SK-N-MC (cell line): ENCODE measurements at regions not wholly inside any gene's neighbourhood (a gene's known extent, or its start where the extent isn't known, plus 50 kb on each side); places are given as distances from the start of the nearest gene placed in this dataset.
"Not testable (repeated sequence)": the region's sequence is repeated elsewhere in the genome, so short reads cannot be mapped to it uniquely, and the experiment has no call there.

Experiments
- DNase-seq: peaks from one replicate; pipeline ENCODE4 v3.0.0-alpha.2; 2011; ENCODE audit warnings: low read depth, low spot score
- H3K27ac ChIP-seq: fragments of 200-600 bp; sonication (generic); 2 replicates; pipeline ENCODE4 v1.5.1; 2016; ENCODE audit warnings: mixed run types
- H3K36me3 ChIP-seq: fragments of 200-600 bp; sonication (generic); 2 replicates; pipeline ENCODE4 v1.6.1; 2017; ENCODE audit warnings: antibody characterized with exemption, low read length, mixed read lengths; ENCODE audit not compliant: insufficient read depth
- H3K4me3 ChIP-seq: fragments of 200-600 bp; sonication (generic); 2 replicates; pipeline ENCODE4 v1.5.1; 2016
- H3K9ac ChIP-seq: fragments of 200-600 bp; sonication (generic); 2 replicates; pipeline ENCODE4 v1.8.0; 2017; ENCODE audit warnings: mixed run types, mixed read lengths; ENCODE audit not compliant: insufficient read length
- H3K9me3 ChIP-seq: fragments of 200-600 bp; sonication (generic); 2 replicates; pipeline ENCODE4 v1.6.1; 2017; ENCODE audit warnings: low read depth, mild to moderate bottlenecking, antibody characterized with exemption, low read length, moderate library complexity, mixed read lengths
- EZH2 ChIP-seq: fragments of 200-600 bp; sonication (generic); IDR thresholded peaks from one replicate; pipeline ENCODE4 v1.6.1; 2017; ENCODE audit warnings: antibody characterized with exemption
- FOXP2 ChIP-seq: optimal IDR thresholded peaks from 2 replicates; pipeline ENCODE3; 2011; ENCODE audit warnings: mild to moderate bottlenecking, moderate library complexity; ENCODE audit not compliant: insufficient read depth; ENCODE audit errors: extremely low read length, control extremely low read depth
- POLR2AphosphoS5 ChIP-seq: IDR thresholded peaks from 2 replicates; pipeline ENCODE4 v1.6.1; 2012; ENCODE audit warnings: mild to moderate bottlenecking, low read depth, low read length, borderline replicate concordance

DNA sequence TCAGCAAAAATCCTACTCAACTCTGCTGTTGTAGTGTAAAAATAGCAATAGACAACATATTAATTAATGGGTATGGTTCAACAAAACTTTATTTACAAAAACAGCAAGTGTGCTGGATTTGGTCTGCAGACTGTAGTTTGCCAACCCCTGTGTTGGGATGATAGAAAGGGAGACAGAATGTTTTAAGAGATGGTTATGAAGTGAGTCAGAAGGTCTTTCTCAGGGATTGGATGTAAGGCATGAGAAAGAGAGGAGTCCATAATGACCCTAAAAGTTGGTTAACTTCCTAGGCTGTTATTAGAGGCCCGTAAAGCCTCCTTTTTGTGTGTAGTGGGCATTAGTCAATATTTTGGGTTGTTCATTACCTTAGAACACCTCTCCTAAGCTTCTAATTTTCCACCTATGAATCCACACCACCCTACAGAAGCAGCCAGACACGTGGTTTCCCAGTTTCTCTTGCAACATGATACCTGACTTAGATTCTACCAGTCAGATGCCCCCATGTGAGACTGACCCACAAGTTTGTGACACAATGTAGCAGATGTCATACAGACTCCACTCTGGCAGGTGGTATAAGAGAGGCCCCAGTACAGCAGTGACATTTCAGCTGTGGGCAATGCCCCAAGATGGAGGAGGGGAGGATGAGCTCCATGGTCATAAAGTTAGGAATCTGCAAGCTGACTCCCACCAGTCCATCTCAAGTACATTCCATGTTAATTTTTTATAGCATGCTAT, 1015.6 kb downstream of the KCNMA1 start:
- H3K4me3 ChIP-seq = no peak overlapping the region
- no peak overlapping the region for H3K27ac ChIP-seq
- no peak overlapping the region for H3K9ac ChIP-seq
- no peak for DNase-seq
- TF ChIP-seq POLR2AphosphoS5 (no peak), EZH2 (no peak), FOXP2 (no peak)
- no peaks in the 10 kb centered on the region for H3K9me3 ChIP-seq
- no peaks in the 10 kb centered on the region for H3K36me3 ChIP-seq

DNA sequence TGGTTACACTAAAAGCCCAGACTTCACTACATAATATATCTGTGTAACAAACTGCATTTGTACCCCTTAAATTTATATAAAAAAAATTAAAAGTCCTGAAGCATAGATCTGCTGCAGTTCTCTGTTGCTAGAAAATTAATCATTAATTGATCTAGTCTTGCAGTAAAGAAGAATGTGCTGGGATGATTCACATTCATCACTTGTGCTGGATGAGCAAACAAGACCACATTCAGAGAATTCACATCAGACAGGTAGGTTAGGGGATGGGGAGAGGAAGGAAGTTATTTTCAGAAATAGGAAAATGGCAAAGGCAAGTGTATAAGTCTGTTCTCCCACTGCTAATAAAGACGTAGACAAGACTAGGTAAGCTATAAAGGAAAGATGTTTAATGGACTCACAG, 1019.0 kb downstream of the KCNMA1 start:
- Histone ChIP-seq H3K4me3 (no peak overlapping the region), H3K36me3 (no peaks in the 10 kb centered on the region), H3K27ac (no peak overlapping the region), H3K9ac (no peak overlapping the region), H3K9me3 (no peaks in the 10 kb centered on the region)
- no peak for DNase-seq
- TF ChIP-seq EZH2 (no peak), POLR2AphosphoS5 (no peak), FOXP2 (no peak)

DNA sequence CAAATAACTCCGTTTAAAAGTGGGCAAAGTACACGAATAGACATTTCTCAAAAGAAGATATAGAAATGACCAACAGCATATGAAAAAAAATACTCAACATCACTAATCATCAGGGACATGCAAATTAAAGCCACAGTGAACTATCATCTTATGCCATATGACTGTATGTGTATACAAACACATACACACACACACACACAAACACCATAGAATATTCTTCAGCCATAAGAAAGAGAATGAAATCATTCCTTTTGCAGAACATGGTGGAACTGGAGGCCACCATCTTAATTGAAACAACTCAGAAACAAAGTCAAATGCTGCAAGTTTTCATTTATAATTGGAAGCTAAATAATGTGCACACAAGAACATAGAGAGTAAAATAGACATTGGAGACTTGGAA, 1019.4 kb downstream of the KCNMA1 start:
- Histone ChIP-seq H3K4me3 (no peak overlapping the region), H3K27ac (no peak overlapping the region), H3K36me3 (no peaks in the 10 kb centered on the region), H3K9me3 (no peaks in the 10 kb centered on the region), H3K9ac (no peak overlapping the region)
- no peak for DNase-seq
- TF ChIP-seq POLR2AphosphoS5 (no peak), FOXP2 (no peak), EZH2 (no peak)

DNA sequence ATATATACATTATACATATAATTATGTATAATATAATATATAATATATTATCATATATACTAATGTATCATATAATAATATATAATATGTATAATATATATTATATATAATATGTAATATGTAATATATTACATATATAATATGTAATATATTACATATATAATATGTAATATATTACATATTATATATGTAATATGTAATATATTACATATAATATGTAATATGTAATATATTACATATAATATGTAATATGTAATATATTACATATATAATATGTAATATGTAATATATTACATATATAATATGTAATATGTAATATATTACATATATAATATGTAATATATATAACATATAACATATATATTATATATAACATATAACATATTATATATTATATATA, 1020.9 kb downstream of the KCNMA1 start:
- H3K9ac ChIP-seq, H3K4me3 ChIP-seq, H3K27ac ChIP-seq, DNase-seq, H3K9me3 ChIP-seq, H3K36me3 ChIP-seq: not testable (repeated sequence)

DNA sequence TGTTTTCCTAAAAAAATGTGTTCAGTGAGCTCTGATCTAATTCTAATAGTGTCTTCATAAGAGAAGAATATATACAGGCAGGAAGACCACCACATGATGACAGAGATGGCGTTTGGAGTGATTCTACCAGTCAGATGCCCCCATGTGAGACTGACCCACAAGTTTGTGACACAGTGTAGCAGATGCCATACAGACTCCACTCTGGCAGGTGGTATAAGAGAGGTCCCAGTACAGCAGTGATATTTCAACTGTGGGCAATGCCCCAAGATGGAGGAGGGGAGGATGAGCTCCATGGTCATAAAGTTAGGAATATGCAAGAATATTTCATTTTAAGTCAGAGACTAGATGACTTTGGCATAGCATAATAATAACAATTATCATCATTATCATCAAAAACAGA, 1022.6 kb downstream of the KCNMA1 start:
- Histone ChIP-seq H3K27ac (no peak overlapping the region), H3K36me3 (no peaks in the 10 kb centered on the region), H3K9ac (no peak overlapping the region), H3K4me3 (no peak overlapping the region), H3K9me3 (no peaks in the 10 kb centered on the region)
- no peak for DNase-seq
- no peak for TF ChIP-seq POLR2AphosphoS5
- no peak for TF ChIP-seq FOXP2
- no peak for TF ChIP-seq EZH2
